GM12878 (cell line): ENCODE measurements at regions not wholly inside any gene's neighbourhood (a gene's known extent, or its start where the extent isn't known, plus 50 kb on each side); places are given as distances from the start of the nearest gene placed in this dataset.

Source experiments
- ATAC-seq: fragments of 200-7000 bp; cut with Tn5 transposase; 3 replicates; pipeline ENCODE4 v1.9.1; 2020; ENCODE audit warnings: mild to moderate bottlenecking, moderate library complexity
- BruUV-seq: library from RNA; stranded (reverse); fragments of 400-500 nt; replicated peaks from 2 replicates; lab custom pipeline; 2021; lab: Mats Ljungman, UMichigan
- CTCF ChIA-PET: fragments of 300-600 bp; sonication (Branson Sonifier 250); formaldehyde crosslinking; extraction: SDS; loops from one replicate; lab custom pipeline; 2021; ENCODE audit warnings: inconsistent platforms; lab: Yijun Ruan, JAX
- POLR2A ChIA-PET: fragments of 350-600 bp; formaldehyde crosslinking; extraction: SDS; loops from one replicate; lab custom pipeline; 2021; ENCODE audit warnings: inconsistent platforms; lab: Charles Lee
- RAD21 ChIA-PET: fragments of 300-600 bp; sonication (Branson Sonifier 250); formaldehyde crosslinking; loops from one replicate; lab custom pipeline; 2023; ENCODE audit warnings: antibody characterized with exemption; ENCODE audit not compliant: unreplicated experiment; lab: Charles Lee
- SMC1A ChIA-PET: fragments of 300-600 bp; sonication (Branson Sonifier 250); formaldehyde crosslinking; loops from one replicate; lab custom pipeline; 2023; ENCODE audit not compliant: unreplicated experiment, uncharacterized antibody; lab: Charles Lee
- DNase-seq: peaks from one replicate; pipeline ENCODE4 v3.0.0-alpha.2; 2011; ENCODE audit warnings: low read depth, low spot score
- FAIRE-seq: peaks from 3 replicates; lab custom pipeline; 2011; peaks lifted over from hg19 to GRCh38; lab: Jason Lieb, UNC
- H2AFZ ChIP-seq: 2 replicates; pipeline ENCODE4 v1.6.0; 2011; ENCODE audit warnings: low read depth, low read length, control low read depth; ENCODE audit not compliant: control insufficient read depth
- H3K27ac ChIP-seq: 2 replicates; pipeline ENCODE4 v1.5.1; 2011; ENCODE audit warnings: control low read depth; ENCODE audit not compliant: control insufficient read depth, insufficient read depth
- H3K27me3 ChIP-seq, 2 experiments: replicated peaks in 1 of 2; 2 replicates each; pipeline versions ENCODE4 v1.6.0 to v1.6.1; 2011; ENCODE audit warnings: low read length in 1 of 2; ENCODE audit not compliant: control insufficient read depth in 2 of 2, insufficient read depth in 2 of 2
- H3K36me3 ChIP-seq, 2 experiments: 2 replicates each; pipeline ENCODE4 v1.5.1; 2011; ENCODE audit warnings: low read length in 1 of 2; ENCODE audit not compliant: control insufficient read depth in 2 of 2, insufficient read depth in 2 of 2
- H3K4me1 ChIP-seq: 2 replicates; pipeline ENCODE4 v1.6.1; 2011; ENCODE audit warnings: mild to moderate bottlenecking, low read length, moderate library complexity, mixed read lengths; ENCODE audit not compliant: control insufficient read depth, insufficient read depth
- H3K4me2 ChIP-seq: 2 replicates; pipeline ENCODE4 v1.6.0; 2011; ENCODE audit warnings: control low read depth; ENCODE audit not compliant: control insufficient read depth, insufficient read depth
- H3K4me3 ChIP-seq: fragments of 200-600 bp; sonication (generic); 2 replicates; pipeline ENCODE4 v1.5.1; 2016
- H3K79me2 ChIP-seq: 2 replicates; pipeline ENCODE4 v1.6.0; 2011; ENCODE audit warnings: low read length; ENCODE audit not compliant: control insufficient read depth, insufficient read depth
- H3K9ac ChIP-seq: 2 replicates; pipeline ENCODE4 v1.8.0; 2011; ENCODE audit warnings: low read length, control low read depth, mixed read lengths; ENCODE audit not compliant: control insufficient read depth, insufficient read depth
- H3K9me3 ChIP-seq: replicated peaks from 3 replicates; pipeline ENCODE4 v1.5.1; 2011; ENCODE audit warnings: mild to moderate bottlenecking, low read length; ENCODE audit not compliant: control insufficient read depth, insufficient read depth
- H4K20me1 ChIP-seq: 2 replicates; pipeline ENCODE4 v1.6.0; 2011; ENCODE audit not compliant: control insufficient read depth, insufficient read depth
- ATF3 ChIP-seq: IDR thresholded peaks from 2 replicates; pipeline ENCODE4 v1.6.1; 2011; ENCODE audit warnings: low read depth, mild to moderate bottlenecking, low read length, moderate library complexity, borderline replicate concordance; ENCODE audit errors: extremely low read depth
- EED ChIP-seq: sonication (generic); IDR thresholded peaks from 2 replicates; pipeline ENCODE4 v1.6.1; 2016; ENCODE audit warnings: antibody characterized with exemption, low read depth
- MLLT1 ChIP-seq: fragments of 450-650 bp; IDR thresholded peaks from 2 replicates; pipeline ENCODE4 v1.6.1; 2016; ENCODE audit warnings: mild to moderate bottlenecking
- NBN ChIP-seq: fragments of 450-650 bp; IDR thresholded peaks from 2 replicates; pipeline ENCODE4 v1.6.1; 2016
- RCOR1 ChIP-seq: conservative IDR thresholded peaks from 2 replicates; pipeline ENCODE4 v1.6.1; 2012; ENCODE audit warnings: low read depth, low read length, improper control_type of control experiment
- WGBS: methylation state at CpG from one replicate; pipeline ENCODE4 v1.1.6; 2016; ENCODE audit warnings: low lambda C conversion rate; ENCODE audit not compliant: insufficient replicate concordance, insufficient coverage; ENCODE audit errors: missing lambda C conversion rate; 5-methylcytosine and 5-hydroxymethylcytosine counted together
- in situ Hi-C: fragments of 300-500 bp; cut with MboI; formaldehyde crosslinking; loops from 9 replicates; pipeline ENCODE4 v1.14.3; 2018; ENCODE audit warnings: mixed read lengths
- intact Hi-C: fragments of 100-400 bp; cut with micrococcal nuclease; formaldehyde crosslinking; loops from one replicate; pipeline ENCODE4 v1.14.2; 2022; ENCODE audit not compliant: unreplicated experiment
- TF ChIP-seq, protein P1 (sequence below): fragments of 450-650 bp; IDR thresholded peaks from 2 replicates; pipeline ENCODE4 v1.6.1; 2016; ENCODE audit warnings: mild to moderate bottlenecking, moderate library complexity, borderline replicate concordance

- TF ChIP-seq MLLT1, result no peak
Observed at GRCh38 chr4:25513814-25514213, 136.8 kb downstream of the ANAPC4 start (continued).

- TF ChIP-seq, protein P1, sequence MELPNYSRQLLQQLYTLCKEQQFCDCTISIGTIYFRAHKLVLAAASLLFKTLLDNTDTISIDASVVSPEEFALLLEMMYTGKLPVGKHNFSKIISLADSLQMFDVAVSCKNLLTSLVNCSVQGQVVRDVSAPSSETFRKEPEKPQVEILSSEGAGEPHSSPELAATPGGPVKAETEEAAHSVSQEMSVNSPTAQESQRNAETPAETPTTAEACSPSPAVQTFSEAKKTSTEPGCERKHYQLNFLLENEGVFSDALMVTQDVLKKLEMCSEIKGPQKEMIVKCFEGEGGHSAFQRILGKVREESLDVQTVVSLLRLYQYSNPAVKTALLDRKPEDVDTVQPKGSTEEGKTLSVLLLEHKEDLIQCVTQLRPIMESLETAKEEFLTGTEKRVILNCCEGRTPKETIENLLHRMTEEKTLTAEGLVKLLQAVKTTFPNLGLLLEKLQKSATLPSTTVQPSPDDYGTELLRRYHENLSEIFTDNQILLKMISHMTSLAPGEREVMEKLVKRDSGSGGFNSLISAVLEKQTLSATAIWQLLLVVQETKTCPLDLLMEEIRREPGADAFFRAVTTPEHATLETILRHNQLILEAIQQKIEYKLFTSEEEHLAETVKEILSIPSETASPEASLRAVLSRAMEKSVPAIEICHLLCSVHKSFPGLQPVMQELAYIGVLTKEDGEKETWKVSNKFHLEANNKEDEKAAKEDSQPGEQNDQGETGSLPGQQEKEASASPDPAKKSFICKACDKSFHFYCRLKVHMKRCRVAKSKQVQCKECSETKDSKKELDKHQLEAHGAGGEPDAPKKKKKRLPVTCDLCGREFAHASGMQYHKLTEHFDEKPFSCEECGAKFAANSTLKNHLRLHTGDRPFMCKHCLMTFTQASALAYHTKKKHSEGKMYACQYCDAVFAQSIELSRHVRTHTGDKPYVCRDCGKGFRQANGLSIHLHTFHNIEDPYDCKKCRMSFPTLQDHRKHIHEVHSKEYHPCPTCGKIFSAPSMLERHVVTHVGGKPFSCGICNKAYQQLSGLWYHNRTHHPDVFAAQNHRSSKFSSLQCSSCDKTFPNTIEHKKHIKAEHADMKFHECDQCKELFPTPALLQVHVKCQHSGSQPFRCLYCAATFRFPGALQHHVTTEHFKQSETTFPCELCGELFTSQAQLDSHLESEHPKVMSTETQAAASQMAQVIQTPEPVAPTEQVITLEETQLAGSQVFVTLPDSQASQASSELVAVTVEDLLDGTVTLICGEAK, result no peak
- TF ChIP-seq ATF3 (no peak), RCOR1 (no peak), EED (no peak), NBN (no peak)
- intact Hi-C loops, result no loop called here
- in situ Hi-C loops, result no loop called here
- H3K9ac ChIP-seq, result no peak overlapping the region
- BruUV-seq, result no TSS peak
- H2AFZ ChIP-seq, result no peak overlapping the region
- no peak overlapping the region for H3K27ac ChIP-seq
- no peaks in the 10 kb centered on the region for H3K79me2 ChIP-seq
- H3K36me3 ChIP-seq, result no peaks in the 10 kb centered on the region
- no peak overlapping the region for H3K4me2 ChIP-seq
- CTCF ChIA-PET, result no interaction called here
- DNase-seq (no peak), ATAC-seq (no peak), FAIRE-seq (no peak)
- POLR2A ChIA-PET, result no interaction called here
- H3K4me3 ChIP-seq, result no peak overlapping the region
- RAD21 ChIA-PET, result no interaction called here
- 27% methylated on average over 4 of the region's 4 CpGs for WGBS
- no peaks in the 10 kb centered on the region for H3K9me3 ChIP-seq
- H3K27me3 ChIP-seq, result no peaks in the 10 kb centered on the region; a peak in 1 of 4 replicates
- SMC1A ChIA-PET, result interaction anchor here (0.6 kb wide), 1 partner anchor 229 kb away, joined by 4 read pairs; no protein-coding TSS in a partner anchor
- H4K20me1 ChIP-seq, result no peaks in the 10 kb centered on the region
- H3K4me1 ChIP-seq, result no peaks in the 10 kb centered on the region
Observed at GRCh38 chr4:25523405-25523804, 132.2 kb upstream of the SLC34A2 start.
